ENCODE measurements at regions not wholly inside any gene's neighbourhood (a gene's known extent, or its start where the extent isn't known, plus 50 kb on each side); places are given as distances from the start of the nearest gene placed in this dataset.
A peak's percentile ranks its signal among the peaks of the same experiment; 100 is the strongest.
"Not testable (repeated sequence)": the region's sequence is repeated elsewhere in the genome, so short reads cannot be mapped to it uniquely, and the experiment has no call there.

DNA sequence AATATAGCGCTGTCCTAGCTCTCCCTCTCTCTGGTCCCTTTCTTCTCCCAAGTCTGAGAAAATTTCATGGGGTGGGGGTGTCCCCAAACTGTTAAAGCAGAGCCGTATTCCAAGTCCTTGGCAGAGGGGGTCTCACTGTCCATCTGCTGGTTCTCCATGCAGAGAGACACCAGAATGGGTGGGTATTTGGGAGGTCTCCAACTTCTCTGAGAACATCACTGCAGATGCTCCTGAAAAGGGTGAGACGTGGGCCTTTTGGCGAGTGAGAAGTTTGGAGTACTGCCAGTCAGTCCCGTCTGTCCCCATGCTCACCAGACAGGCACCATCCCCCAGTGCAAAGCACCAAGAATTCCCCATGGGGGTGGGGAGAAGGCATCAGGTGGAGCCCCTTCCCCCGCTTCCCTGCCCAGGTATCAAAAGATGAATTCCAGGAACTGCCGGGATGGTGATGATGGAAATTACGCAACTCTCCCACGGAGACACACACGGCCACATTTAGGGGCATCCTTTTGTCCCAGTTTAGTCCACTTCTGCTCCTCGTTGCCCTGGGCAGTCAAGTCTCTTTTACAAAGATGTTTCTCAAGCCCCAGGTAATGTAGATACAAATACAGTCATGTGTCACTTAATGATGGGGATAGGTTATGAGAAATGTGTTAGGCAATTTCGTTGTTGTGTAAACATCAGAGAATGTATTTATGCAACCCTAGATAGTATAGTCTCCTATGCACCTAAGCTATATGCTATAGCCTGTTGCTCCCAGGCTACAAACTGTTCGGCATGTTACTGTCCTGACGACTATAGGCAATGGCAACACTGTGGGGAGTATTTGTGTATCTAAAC lies 73.4 kb upstream of the SRSF6 start:
- DNase-seq (no peak), ATAC-seq (ENCODE audit: low read depth in 2 of 2) (no peak)
- Mint-ChIP-seq H3K36me3 (no peaks in the 10 kb centered on the region), H3K27me3 (peaks cover 7 to 26% (median 10%) of the 10 kb centered on the region in 3 donors), H3K9me3 (peaks cover 0 to 15% (median 4%) of the 10 kb centered on the region in 7 donors), H3K4me3 (no peak overlapping the region), H3K27ac (no peak overlapping the region), H3K4me1 (no peaks in the 10 kb centered on the region)

DNA sequence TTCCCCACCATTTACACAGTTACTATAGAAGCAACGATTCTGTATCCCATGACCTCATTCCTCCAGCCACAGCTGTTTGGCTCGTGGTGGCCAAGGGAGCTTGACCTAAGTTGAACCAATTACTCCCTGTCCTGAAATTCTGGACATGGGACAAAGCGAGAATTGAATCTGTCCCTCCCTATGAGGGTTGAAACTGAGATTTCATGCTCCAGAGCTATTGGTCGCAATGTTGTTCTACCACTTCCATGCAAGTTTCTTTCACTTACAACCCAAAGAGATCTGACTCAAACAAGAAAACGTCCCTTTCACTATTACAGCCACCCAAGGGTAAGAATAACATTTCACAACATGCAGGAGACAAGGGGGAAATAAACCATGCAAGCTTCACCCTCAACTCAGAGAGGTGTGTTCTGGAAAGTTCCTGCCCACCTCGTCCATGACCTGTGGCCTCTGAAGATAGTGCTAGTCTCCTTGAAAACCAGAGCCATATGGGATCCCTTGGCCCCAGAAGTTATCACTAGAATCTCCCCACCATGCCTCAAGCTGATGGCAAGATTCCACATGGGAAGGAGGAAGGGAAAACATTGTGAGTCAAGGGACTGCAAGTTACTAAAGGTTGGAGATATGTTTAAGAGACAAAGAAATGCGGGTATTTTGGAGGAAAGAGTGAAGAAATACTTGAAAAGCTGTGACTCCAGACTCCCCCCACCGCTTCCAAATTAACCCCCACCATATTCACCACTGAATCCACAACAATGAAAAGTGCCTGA lies 74.5 kb upstream of the SRSF6 start:
- no peak overlapping the region for H3K4me3 Mint-ChIP-seq
- no peak for ATAC-seq (ENCODE audit: low read depth in 2 of 2)
- no peaks in the 10 kb centered on the region for H3K36me3 Mint-ChIP-seq

DNA sequence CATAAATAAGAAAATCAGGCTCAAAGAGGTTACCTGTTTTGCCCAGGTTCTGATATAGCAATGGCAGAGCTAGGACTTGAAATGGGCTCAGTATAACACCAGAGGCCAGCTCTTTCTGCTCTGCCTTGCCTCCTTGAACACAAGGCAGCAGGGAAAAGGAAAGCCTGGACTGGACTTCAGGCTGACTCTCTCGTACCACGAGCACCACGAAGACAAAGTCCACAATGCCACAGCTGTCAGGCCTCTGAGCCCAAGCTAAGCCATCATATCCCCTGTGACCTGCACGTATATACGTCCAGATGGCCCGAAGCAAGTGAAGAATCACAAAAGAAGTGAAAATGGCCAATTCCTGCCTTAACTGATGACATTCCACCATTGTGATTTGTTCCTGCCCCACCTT lies 75.6 kb upstream of the SRSF6 start:
- H3K36me3 Mint-ChIP-seq; H3K4me1 Mint-ChIP-seq; H3K27ac Mint-ChIP-seq; H3K4me3 Mint-ChIP-seq; DNase-seq; ATAC-seq (ENCODE audit: low read depth in 2 of 2): not testable (repeated sequence)
- Mint-ChIP-seq H3K9me3 (peaks cover 0 to 20% (median 4%) of the 10 kb centered on the region in 7 donors), H3K27me3 (peaks cover 10 to 22% (median 14%) of the 10 kb centered on the region in 3 donors)

More for the DNA sequence above, 74.5 kb upstream of the SRSF6 start:
- no peaks in the 10 kb centered on the region for H3K4me1 Mint-ChIP-seq
- H3K9me3 Mint-ChIP-seq = peaks cover 0 to 15% (median 4%) of the 10 kb centered on the region in 7 donors
- no peak for DNase-seq
- H3K27me3 Mint-ChIP-seq = peaks cover 7 to 22% (median 10%) of the 10 kb centered on the region in 3 donors
- no peak overlapping the region for H3K27ac Mint-ChIP-seq

DNA sequence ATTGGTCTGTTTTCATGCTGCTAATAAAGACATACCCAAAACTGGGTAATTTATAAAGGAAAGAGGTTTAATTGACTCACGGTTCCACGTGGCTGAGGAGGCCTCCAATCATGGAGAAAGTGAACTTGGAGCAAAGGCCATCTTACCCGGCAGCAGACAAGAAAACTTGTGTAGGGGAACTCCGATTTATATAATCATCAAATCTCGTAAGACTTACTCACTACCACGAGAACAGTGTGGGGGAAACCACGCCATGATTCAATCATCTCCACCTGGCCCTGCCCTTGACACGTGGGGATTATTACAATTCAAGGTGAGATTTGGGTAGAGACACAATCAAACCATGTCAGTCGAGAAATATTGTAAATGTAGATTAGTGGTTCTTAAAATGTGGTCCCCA lies 76.2 kb upstream of the SRSF6 start:
- Mint-ChIP-seq H3K27me3 (peaks cover 10 to 22% (median 14%) of the 10 kb centered on the region in 3 donors), H3K9me3 (peaks cover 0 to 15% (median under 1%) of the 10 kb centered on the region in 7 donors)
- H3K27ac Mint-ChIP-seq; H3K36me3 Mint-ChIP-seq; H3K4me3 Mint-ChIP-seq; DNase-seq; ATAC-seq (ENCODE audit: low read depth in 2 of 2); H3K4me1 Mint-ChIP-seq: not testable (repeated sequence)

DNA sequence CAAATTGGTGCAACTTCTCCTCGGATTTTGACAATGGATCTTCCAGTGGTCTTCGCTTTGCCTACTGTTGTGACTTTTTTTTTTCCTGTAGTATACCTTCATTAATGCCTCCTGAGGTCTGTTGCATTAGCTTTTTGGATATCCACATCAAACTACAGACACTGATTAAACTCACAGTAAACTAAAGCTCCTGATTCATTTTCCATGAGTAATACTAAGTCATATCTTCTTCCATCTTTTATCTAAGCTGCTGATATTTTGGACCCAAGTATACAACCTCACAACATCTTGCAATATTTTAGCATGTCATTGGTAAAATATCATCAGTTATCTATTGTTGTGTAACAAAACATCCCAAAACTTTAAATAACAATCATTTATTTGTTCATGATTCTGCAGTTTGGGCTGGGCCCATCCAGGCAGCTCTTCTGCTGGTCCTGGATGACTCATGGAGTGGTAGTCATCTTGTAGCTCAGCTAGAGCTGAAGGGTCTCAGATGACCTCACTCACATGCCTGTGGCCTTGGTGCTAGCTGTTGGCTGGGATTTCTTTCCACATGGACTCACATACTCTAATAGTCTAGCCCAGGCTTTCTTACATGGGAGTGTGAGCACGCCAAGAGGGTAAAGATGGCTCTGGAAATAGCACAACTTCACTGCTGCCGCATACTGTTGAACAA lies 78.3 kb upstream of the SRSF6 start:
- Mint-ChIP-seq H3K4me1 (no peaks in the 10 kb centered on the region), H3K27me3 (peaks cover 17 to 26% (median 22%) of the 10 kb centered on the region in 3 donors), H3K36me3 (no peaks in the 10 kb centered on the region), H3K27ac (no peak overlapping the region), H3K4me3 (no peak overlapping the region), H3K9me3 (peaks cover 0 to 10% (median 0%) of the 10 kb centered on the region in 7 donors)
- no peak for DNase-seq
- no peak for ATAC-seq (ENCODE audit: low read depth in 2 of 2)

DNA sequence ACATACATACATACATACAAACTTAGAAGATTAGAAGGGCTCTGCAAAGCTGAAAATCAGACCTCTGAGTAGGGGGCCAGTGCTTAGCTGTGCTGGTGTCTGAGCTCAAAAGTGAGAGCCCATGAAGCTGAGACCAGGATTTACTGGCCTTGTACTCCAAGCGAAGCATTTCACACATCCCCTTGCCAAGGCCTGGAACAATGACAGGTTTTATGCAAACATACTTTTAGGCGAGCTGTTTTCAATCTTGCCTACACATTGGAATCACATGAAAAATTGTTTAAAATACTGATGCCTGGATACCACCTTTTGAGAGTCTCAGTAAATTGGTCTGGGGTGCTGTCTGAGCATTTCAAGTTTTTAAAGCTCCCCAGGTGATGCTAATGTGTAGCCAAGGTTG lies 80.9 kb upstream of the SRSF6 start:
- H3K4me3 Mint-ChIP-seq = no peak overlapping the region
- no peaks in the 10 kb centered on the region for H3K36me3 Mint-ChIP-seq
- H3K4me1 Mint-ChIP-seq = no peaks in the 10 kb centered on the region
- no peak overlapping the region for H3K27ac Mint-ChIP-seq
- no peak for DNase-seq
- H3K27me3 Mint-ChIP-seq = peaks cover 18 to 28% (median 25%) of the 10 kb centered on the region in 3 donors
- no peak for ATAC-seq (ENCODE audit: low read depth in 2 of 2)
- H3K9me3 Mint-ChIP-seq = peaks cover 0 to 5% (median 0%) of the 10 kb centered on the region in 7 donors

DNA sequence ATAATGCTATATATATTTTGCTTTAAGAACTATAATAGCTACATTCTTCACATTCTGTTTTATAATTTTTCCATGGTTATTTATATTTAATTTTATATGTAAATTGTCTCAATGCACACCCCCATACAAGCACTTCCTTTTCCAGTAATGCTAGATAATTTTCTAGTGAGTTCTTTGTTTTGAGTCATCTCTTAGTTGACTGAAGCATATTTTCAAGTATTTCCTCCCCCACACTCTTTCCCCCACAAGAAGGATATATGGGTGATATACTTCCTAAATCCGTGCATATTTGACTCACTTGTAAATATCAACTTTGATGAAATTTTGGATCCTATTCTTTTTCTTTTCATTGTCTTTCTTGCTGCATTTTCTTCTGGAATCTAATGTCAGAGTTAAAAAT lies 82.1 kb upstream of the SRSF6 start:
- Mint-ChIP-seq H3K27ac (no peak overlapping the region), H3K9me3 (peaks cover 0 to 5% (median 0%) of the 10 kb centered on the region in 7 donors), H3K27me3 (peaks cover 18 to 27% (median 25%) of the 10 kb centered on the region in 3 donors), H3K4me3 (no peak overlapping the region), H3K4me1 (no peaks in the 10 kb centered on the region), H3K36me3 (no peaks in the 10 kb centered on the region)
- DNase-seq (no peak), ATAC-seq (ENCODE audit: low read depth in 2 of 2) (no peak)

DNA sequence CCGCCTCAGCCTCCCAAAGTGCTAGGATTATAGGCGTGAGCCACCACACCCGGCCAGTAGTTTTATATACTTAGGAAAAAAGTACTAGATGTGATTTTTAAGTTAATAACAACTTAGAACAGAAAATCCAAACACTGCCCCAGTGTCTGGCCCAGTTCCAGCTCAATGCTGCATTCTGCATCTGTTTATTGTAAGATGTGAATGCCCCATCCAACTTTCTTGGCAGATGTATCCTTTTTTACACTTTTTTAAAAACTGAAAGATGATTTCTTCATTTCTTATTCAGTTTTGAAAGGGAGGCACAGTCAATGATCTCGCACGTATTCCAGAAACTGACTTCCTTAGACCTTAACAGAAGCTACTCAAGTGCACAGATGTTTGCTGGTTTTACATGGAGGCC lies 85.6 kb upstream of the SRSF6 start:
- ATAC-seq (ENCODE audit: low read depth in 2 of 2) = no peak
- H3K27ac Mint-ChIP-seq = no peak overlapping the region

DNA sequence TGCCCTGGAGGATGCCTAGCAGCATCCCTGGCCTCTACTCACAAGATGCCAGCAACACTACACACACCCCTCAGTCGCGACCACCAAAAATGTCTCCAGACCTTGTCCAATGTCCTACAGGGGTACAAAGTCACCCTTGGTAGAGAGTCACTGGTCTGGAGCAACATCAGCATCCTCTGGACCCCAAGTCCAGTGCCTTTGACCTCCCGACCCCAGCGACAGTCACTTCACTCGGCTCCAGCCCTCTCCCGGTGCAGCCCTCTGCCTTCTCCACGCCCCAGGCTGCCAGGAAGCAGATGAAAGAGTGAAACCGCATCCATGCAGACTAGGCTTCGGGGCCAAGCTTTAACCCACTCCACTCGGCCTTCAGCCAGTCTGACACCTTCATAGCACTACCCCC lies 92.0 kb upstream of the SRSF6 start:
- Mint-ChIP-seq H3K36me3 (no peaks in the 10 kb centered on the region), H3K4me1 (no peaks in the 10 kb centered on the region), H3K27ac (no peak overlapping the region), H3K9me3 (peaks cover 0 to 3% (median 0%) of the 10 kb centered on the region in 7 donors), H3K4me3 (no peak overlapping the region), H3K27me3 (peaks cover 7 to 34% (median 32%) of the 10 kb centered on the region in 3 donors)
- ATAC-seq (ENCODE audit: low read depth in 2 of 2) (no peak), DNase-seq (no peak)

More for the DNA sequence above, 85.6 kb upstream of the SRSF6 start:
- Mint-ChIP-seq H3K4me1 (no peaks in the 10 kb centered on the region), H3K4me3 (no peak overlapping the region), H3K27me3 (peaks cover 11 to 19% (median 11%) of the 10 kb centered on the region in 3 donors), H3K36me3 (no peaks in the 10 kb centered on the region), H3K9me3 (peaks cover 0 to 3% (median 0%) of the 10 kb centered on the region in 7 donors)
- DNase-seq = no peak

DNA sequence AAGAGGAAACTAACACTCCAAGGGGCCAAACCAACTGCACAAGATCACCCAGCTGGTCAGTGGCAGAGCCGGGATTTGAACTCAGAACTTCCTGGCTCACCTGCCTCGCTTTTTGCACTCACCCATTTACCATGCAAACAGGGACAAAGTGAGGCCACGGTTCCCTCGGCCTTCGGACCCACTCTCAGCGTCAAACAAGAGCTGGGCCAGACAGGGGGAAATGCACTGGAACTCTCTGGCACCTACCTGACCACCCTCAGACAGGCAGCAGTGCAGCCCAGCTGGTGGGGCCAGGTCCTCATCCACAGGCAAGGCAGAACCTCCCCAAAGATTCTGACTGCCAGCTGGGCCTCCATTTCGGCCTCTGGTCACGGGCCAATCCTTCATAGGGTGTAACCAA lies 93.7 kb upstream of the SRSF6 start:
- Mint-ChIP-seq H3K27ac (no peak overlapping the region), H3K36me3 (no peaks in the 10 kb centered on the region), H3K4me1 (no peaks in the 10 kb centered on the region), H3K9me3 (peaks cover 0 to 3% (median 0%) of the 10 kb centered on the region in 7 donors), H3K27me3 (peaks cover 7 to 34% (median 32%) of the 10 kb centered on the region in 3 donors), H3K4me3 (no peak overlapping the region)
- DNase-seq (no peak), ATAC-seq (ENCODE audit: low read depth in 2 of 2) (no peak)

DNA sequence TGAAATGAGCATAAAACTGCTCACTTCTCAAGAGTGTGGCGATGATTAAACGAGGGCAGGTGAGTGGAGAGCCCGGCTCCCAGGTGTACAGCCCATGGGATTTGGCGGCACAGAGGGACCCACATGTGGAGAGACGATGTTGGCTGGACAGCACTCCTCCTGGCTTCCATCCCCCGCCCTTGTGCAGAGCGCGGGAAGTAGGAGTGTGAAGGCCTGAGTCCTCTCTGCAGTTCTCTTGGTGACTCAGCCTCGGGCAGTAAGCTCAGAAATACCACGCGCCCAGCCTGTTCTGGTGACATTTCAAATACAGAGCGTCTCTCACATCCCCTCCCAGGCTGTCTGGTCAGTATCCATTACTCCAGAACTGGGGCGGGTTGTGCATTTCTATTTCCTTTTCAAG lies 94.2 kb upstream of the SRSF6 start:
- no peaks in the 10 kb centered on the region for H3K36me3 Mint-ChIP-seq
- no peaks in the 10 kb centered on the region for H3K4me1 Mint-ChIP-seq
- no peak for ATAC-seq (ENCODE audit: low read depth in 2 of 2)
- peaks cover 7 to 34% (median 30%) of the 10 kb centered on the region in 3 donors for H3K27me3 Mint-ChIP-seq
- H3K27ac Mint-ChIP-seq = no peak overlapping the region
- H3K4me3 Mint-ChIP-seq = no peak overlapping the region
- DNase-seq = no peak
- H3K9me3 Mint-ChIP-seq = peaks cover 0 to 3% (median 0%) of the 10 kb centered on the region in 7 donors

DNA sequence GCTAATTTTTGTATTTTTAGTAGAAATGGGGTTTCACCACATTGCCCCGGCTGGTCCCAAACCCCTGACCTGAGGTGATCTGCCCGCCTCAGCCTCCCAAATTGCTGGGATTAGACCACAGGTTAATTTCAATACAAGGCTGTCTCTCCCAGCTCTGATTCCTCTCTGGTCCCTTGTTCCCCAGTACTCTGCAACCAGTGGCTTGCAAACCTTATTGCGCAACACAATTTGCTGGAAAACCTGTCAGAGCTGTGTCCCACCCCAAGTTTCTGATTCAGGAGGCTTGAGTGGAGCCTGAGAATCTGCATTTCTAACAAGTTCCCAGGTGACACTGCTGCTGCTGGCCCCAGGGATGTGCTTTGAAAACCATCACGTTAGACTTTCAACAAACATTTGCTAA lies 96.2 kb upstream of the SRSF6 start:
- H3K27me3 Mint-ChIP-seq = peaks cover 7 to 30% (median 23%) of the 10 kb centered on the region in 3 donors
- no peaks in the 10 kb centered on the region for H3K36me3 Mint-ChIP-seq
- H3K9me3 Mint-ChIP-seq = peaks cover 0 to 6% (median 0%) of the 10 kb centered on the region in 7 donors
- no peak overlapping the region for H3K27ac Mint-ChIP-seq
- H3K4me3 Mint-ChIP-seq = no peak overlapping the region
- H3K4me1 Mint-ChIP-seq = no peaks in the 10 kb centered on the region
- ATAC-seq (ENCODE audit: low read depth in 2 of 2) (no peak), DNase-seq (no peak)

DNA sequence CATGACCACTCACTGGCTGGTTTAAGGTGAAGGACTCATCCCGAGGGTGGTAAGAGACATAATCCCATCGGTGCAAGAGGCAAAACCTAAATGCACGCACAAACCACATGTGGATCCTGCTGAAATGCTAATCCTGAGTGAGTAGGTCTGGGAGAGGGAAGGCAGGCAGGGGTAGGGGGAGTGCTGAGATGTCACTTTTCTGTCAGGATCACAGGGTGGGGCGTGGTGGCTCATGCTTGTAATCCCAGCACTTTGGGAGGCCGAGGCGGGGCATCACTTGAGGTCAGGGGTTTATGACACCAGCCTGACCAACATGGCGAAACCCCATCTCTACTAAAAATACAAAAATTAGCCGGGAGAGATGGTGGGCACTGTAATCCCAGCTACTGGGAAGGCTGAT lies 97.7 kb upstream of the SRSF6 start:
- DNase-seq (no peak), ATAC-seq (ENCODE audit: low read depth in 2 of 2) (no peak)
- no peak overlapping the region for H3K4me3 Mint-ChIP-seq
- peaks cover 7 to 15% (median 8%) of the 10 kb centered on the region in 3 donors for H3K27me3 Mint-ChIP-seq
- peak overlapping the region in 1 of 6 donors; percentile 51 for H3K27ac Mint-ChIP-seq
- no peaks in the 10 kb centered on the region for H3K36me3 Mint-ChIP-seq
- H3K9me3 Mint-ChIP-seq = peaks cover 0 to 3% (median 0%) of the 10 kb centered on the region in 7 donors
- H3K4me1 Mint-ChIP-seq = no peaks in the 10 kb centered on the region
